K562 (cell line): ENCODE measurements at regions not wholly inside any gene's neighbourhood (a gene's known extent, or its start where the extent isn't known, plus 50 kb on each side); places are given as distances from the start of the nearest gene placed in this dataset.
A peak's percentile ranks its signal among the peaks of the same experiment; 100 is the strongest.

Experiments
- ATAC-seq: fragments of 200-7000 bp; cut with Tn5 transposase; 3 replicates; pipeline ENCODE4 v1.9.1; 2020; ENCODE audit warnings: moderate library complexity
- BruUV-seq: library from RNA; stranded (reverse); fragments of 400-500 nt; replicated peaks from 2 replicates; lab custom pipeline; 2021; lab: Mats Ljungman, UMichigan
- CTCF ChIA-PET: fragments of 300-600 bp; formaldehyde crosslinking; extraction: SDS; loops from one replicate; lab custom pipeline; 2021; ENCODE audit warnings: low intra/inter-chr PET ratio; lab: Yijun Ruan, JAX
- POLR2A ChIA-PET: fragments of 300-600, 350-650 bp; sonication (Branson Sonifier 250); formaldehyde crosslinking; extraction: SDS; loops from one replicate; lab custom pipeline; 2021; ENCODE audit warnings: antibody characterized with exemption, inconsistent platforms; lab: Yijun Ruan, JAX
- DNase-seq, 4 experiments: peaks; one replicate each; pipeline versions ENCODE4 v3.0.0 to v3.0.0-alpha.2; 2011 to 2018; ENCODE audit warnings: low spot score in 3 of 4, mixed read lengths in 3 of 4; ENCODE audit errors: extremely low read depth in 1 of 4
- FAIRE-seq: peaks from 2 replicates; lab custom pipeline; 2011; peaks lifted over from hg19 to GRCh38; lab: Jason Lieb, UNC
- H2AFZ ChIP-seq: 2 replicates; pipeline ENCODE4 v1.6.0; 2011; ENCODE audit warnings: low read depth, low read length, control low read depth, inconsistent platforms
- H3K27ac ChIP-seq: fragments of 200-600 bp; 3 replicates; pipeline ENCODE4 v1.8.0; 2011; ENCODE audit warnings: low read depth, mild to moderate bottlenecking, control low read depth, inconsistent platforms, low read length, moderate library complexity, mixed read lengths; ENCODE audit errors: extremely low read depth
- H3K27me3 ChIP-seq, 2 experiments: fragments of 300-600 bp in 1 of 2; 2 replicates in 1 of 2; 3 replicates in 1 of 2; pipeline versions ENCODE4 v1.6.0 to v1.8.0; 2011; ENCODE audit warnings: inconsistent platforms in 2 of 2, low read length in 2 of 2, mild to moderate bottlenecking in 1 of 2, mixed read lengths in 1 of 2, moderate library complexity in 1 of 2; ENCODE audit not compliant: control insufficient read depth in 2 of 2, insufficient read depth in 2 of 2
- H3K36me3 ChIP-seq: fragments of 300-600 bp; 3 replicates; pipeline ENCODE4 v1.8.0; 2011; ENCODE audit warnings: mild to moderate bottlenecking, low read length, inconsistent platforms; ENCODE audit not compliant: control insufficient read depth, insufficient read depth
- H3K4me1 ChIP-seq, 2 experiments: fragments of 200-600 bp in 1 of 2; replicated peaks in 1 of 2; 2 replicates in 1 of 2; 3 replicates in 1 of 2; pipeline versions ENCODE4 v1.5.1 to v1.8.0; 2011; ENCODE audit warnings: inconsistent platforms in 2 of 2, low read length in 2 of 2, mild to moderate bottlenecking in 1 of 2, mixed read lengths in 1 of 2, moderate library complexity in 1 of 2; ENCODE audit not compliant: control insufficient read depth in 2 of 2, insufficient read depth in 2 of 2
- H3K4me2 ChIP-seq: 2 replicates; pipeline ENCODE4 v1.6.1; 2011; ENCODE audit warnings: low read length, control low read depth, inconsistent platforms, mixed read lengths; ENCODE audit not compliant: insufficient read depth
- H3K4me3 ChIP-seq: fragments of 200-600 bp; sonication (generic), shearing (Covaris generic); 2 replicates; pipeline ENCODE4 v1.5.1; 2016; ENCODE audit warnings: control low read depth, inconsistent platforms
- H3K79me2 ChIP-seq: fragments of 200-600 bp; 3 replicates; pipeline ENCODE4 v1.8.0; 2011; ENCODE audit warnings: low read length, inconsistent platforms; ENCODE audit not compliant: control insufficient read depth, insufficient read depth
- H3K9ac ChIP-seq, 2 experiments: 2 replicates each; pipeline versions ENCODE4 v1.6.0 to v1.6.1; 2011; ENCODE audit warnings: low read depth in 2 of 2, low read length in 2 of 2, control low read depth in 1 of 2, inconsistent platforms in 1 of 2, mild to moderate bottlenecking in 1 of 2, mixed read lengths in 1 of 2; ENCODE audit not compliant: insufficient read depth in 1 of 2
- H3K9me1 ChIP-seq: one replicate; pipeline ENCODE4 v1.6.0; 2011; ENCODE audit warnings: inconsistent platforms, mild to moderate bottlenecking, low read length, moderate library complexity; ENCODE audit not compliant: control insufficient read depth, insufficient read depth
- H3K9me3 ChIP-seq: replicated peaks from 2 replicates; pipeline ENCODE4 v1.5.1; 2011; ENCODE audit warnings: low read depth, low read length, inconsistent platforms; ENCODE audit not compliant: control insufficient read depth, insufficient read depth
- H4K20me1 ChIP-seq: replicated peaks from 2 replicates; pipeline ENCODE4 v1.6.1; 2011; ENCODE audit warnings: low read length, inconsistent platforms, mixed read lengths; ENCODE audit not compliant: control insufficient read depth, insufficient read depth
- ZNF212 ChIP-seq: fragments of 450-650 bp; formaldehyde crosslinking; IDR thresholded peaks from 2 replicates; pipeline ENCODE4 v1.4.0; 2020; ENCODE audit warnings: mild to moderate bottlenecking
- WGBS: fragments of 100-300 bp; shearing (Covaris generic); methylation state at CpG from one replicate; pipeline ENCODE4 v1.1.6; 2016; ENCODE audit warnings: low coverage, mixed read lengths; ENCODE audit not compliant: insufficient coverage; ENCODE audit errors: missing lambda C conversion rate; 5-methylcytosine and 5-hydroxymethylcytosine counted together
- in situ Hi-C: fragments of 300-500 bp; cut with MboI; formaldehyde crosslinking; loops from 4 replicates; pipeline ENCODE4 v1.15.0; 2018; ENCODE audit warnings: inconsistent platforms, mixed read lengths
- intact Hi-C: fragments of 100-400 bp; cut with micrococcal nuclease; formaldehyde crosslinking; loops from 2 replicates; pipeline ENCODE4 v1.14.2; 2022
- TF ChIP-seq, protein P1 (sequence below): fragments of 200-800 bp; sonication (Bioruptor generic); IDR thresholded peaks from 2 replicates; pipeline ENCODE4 v1.6.1; 2017; ENCODE audit warnings: missing genetic modification characterization, missing compliant biosample characterization
- TF ChIP-seq, protein P2 (sequence below): sonication (generic); formaldehyde crosslinking; IDR thresholded peaks from 2 replicates; pipeline ENCODE4 v1.9.0; 2022; ENCODE audit warnings: mild to moderate bottlenecking, missing genetic modification reagents

DNA sequence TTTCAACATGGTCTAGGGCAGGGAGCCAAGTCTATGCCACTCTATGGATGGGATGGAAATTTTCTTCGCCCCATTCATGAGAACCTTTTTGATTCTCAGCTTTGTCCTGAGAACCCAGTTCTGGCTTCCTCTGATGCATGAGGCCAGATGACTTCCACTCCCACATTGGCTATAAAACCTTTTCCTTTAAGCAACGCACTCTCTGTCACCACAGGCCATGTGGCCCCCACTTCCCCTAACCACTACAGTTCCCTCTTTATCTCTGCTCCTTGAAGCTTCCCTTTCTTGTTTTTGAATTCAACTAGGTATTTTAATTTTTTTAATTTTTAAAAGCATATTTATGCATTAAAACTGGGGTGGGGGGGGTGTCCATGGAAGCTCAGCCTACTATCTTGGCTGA, 401.3 kb downstream of the ENC1 start:
- DNase-seq (no peak), FAIRE-seq (no peak)
- TF ChIP-seq, protein P1, sequence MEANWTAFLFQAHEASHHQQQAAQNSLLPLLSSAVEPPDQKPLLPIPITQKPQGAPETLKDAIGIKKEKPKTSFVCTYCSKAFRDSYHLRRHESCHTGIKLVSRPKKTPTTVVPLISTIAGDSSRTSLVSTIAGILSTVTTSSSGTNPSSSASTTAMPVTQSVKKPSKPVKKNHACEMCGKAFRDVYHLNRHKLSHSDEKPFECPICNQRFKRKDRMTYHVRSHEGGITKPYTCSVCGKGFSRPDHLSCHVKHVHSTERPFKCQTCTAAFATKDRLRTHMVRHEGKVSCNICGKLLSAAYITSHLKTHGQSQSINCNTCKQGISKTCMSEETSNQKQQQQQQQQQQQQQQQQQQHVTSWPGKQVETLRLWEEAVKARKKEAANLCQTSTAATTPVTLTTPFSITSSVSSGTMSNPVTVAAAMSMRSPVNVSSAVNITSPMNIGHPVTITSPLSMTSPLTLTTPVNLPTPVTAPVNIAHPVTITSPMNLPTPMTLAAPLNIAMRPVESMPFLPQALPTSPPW (CRISPR knock-in tag): peak; percentile 27; the same call in 1 of the 2 replicates
- TF ChIP-seq, protein P2, sequence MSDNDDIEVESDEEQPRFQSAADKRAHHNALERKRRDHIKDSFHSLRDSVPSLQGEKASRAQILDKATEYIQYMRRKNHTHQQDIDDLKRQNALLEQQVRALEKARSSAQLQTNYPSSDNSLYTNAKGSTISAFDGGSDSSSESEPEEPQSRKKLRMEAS (CRISPR knock-in tag): 0 out of 2 replicates have a peak, but pooled peaks have one; percentile 13
- no peak for TF ChIP-seq ZNF212
- TF ChIP-seq, all 486 proteins: peak for 2
- intact Hi-C loops (no loop called here), in situ Hi-C loops (no loop called here)
- H3K4me3 ChIP-seq: no peak overlapping the region
- no peaks in the 10 kb centered on the region for H3K36me3 ChIP-seq
- H3K27me3 ChIP-seq: no peaks in the 10 kb centered on the region; a peak in 1 of 5 replicates
- H3K9me1 ChIP-seq: no peaks in the 10 kb centered on the region
- 0% methylated on average over 2 of the region's 2 CpGs for WGBS
- no peak overlapping the region for H2AFZ ChIP-seq
- no peaks in the 10 kb centered on the region for H4K20me1 ChIP-seq
- no peak overlapping the region for H3K9ac ChIP-seq
- ChIA-PET CTCF (interaction anchor here (0.7 kb wide), 1 partner anchor 73 kb away, joined by 3 read pairs; no protein-coding TSS in a partner anchor), POLR2A (no interaction called here)
- no peak for ATAC-seq
- no peaks in the 10 kb centered on the region for H3K4me1 ChIP-seq
- no peaks in the 10 kb centered on the region for H3K9me3 ChIP-seq
- no TSS peak for BruUV-seq
- no peak overlapping the region for H3K27ac ChIP-seq
- H3K79me2 ChIP-seq: no peaks in the 10 kb centered on the region
- H3K4me2 ChIP-seq: no peak overlapping the region
